GM19023 (cell line): ENCODE measurements at regions not wholly inside any gene's neighbourhood (a gene's known extent, or its start where the extent isn't known, plus 50 kb on each side); places are given as distances from the start of the nearest gene placed in this dataset.

ENCODE experiments used
- ATAC-seq: cut with Tn5 transposase; IDR thresholded peaks from one replicate; pipeline ENCODE4 v1.9.1; 2021; ENCODE audit warnings: mild to moderate bottlenecking, moderate library complexity; ENCODE audit not compliant: unreplicated experiment

DNA sequence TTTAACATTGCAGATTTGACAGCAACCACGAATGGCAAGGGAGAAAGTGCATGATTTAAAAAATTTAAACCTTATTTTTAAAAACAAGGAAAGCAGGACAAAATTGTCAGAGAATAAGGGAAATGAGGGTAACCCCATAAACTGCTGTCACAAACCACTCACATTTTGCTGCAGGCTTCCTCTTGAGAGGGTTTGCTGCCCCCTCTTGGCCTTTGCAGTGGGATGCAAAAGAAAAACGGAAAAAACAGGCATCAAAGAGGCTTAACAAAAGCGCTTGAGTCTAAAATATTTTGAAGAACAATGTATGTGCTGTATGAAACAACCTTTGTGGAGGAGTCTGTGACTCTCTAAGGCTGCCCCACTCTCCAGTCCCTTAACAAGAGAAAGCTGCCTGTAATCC is 91.6 kb downstream of the TMX3 start:
- no peak for ATAC-seq

DNA sequence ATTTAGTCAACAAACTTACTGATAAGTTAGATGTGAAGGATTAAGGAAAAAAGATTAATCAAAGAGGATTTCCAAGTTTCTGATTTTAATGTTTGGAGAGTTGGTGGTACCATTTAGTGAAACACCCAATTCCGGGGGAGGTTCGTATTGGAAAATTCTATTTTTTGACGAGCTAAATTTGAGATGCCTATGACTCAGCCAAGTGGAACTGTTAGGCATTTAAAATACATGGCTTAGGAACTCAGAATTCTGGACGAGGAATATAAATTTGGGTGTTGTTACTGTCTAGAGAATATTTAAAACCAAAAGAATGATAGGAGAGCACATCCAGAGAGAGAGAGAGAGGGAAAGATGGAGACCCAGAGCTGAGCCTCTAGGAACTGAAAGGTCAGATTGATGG is 103.6 kb downstream of the TMX3 start:
- ATAC-seq = no peak

DNA sequence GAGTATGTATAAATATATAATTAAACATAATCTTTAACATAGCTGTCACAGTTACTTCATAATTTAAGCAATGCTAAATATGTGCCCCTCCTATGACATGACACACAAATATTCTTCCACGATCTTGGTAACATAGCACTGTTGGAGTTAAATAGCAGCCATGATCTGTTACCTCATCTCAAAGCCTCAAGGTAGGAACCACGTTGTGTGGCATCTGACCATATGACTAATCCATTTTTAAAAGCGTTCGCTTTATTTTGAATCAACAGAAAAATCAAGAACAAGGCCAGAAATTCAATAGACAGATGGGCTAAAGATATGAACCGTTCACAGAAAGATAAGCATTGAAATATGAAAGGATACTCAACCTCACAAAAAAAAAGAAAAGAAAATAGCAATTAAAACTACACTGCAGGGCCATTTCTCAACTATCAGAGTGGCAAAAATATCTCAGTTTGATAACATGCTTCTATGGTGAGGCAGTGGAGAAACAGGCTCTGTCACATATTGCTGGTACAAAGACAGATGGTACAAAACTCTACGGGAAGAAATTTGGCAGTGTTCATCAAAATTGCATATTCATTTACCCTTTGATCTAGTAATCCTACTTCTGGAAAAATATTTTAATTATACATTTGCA is 105.9 kb downstream of the TMX3 start:
- ATAC-seq = no peak

DNA sequence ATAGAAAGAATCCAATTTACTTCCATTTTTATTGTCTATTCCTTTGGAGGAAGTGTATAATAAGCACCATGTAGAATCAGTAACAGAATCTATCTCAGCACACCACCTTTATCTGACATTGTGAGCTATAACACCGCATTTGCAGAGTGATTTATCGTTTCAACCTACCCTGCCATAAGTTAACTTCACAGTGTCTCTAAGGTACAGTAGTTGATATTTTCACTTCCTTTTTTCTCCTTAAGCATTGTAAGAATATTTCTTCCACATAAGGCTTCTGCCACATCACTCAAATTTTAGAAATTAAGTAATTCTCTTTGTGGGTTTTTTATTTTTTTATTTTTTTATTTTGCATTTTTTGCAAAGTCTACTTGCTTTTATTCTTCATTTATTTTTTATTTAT is 107.1 kb downstream of the TMX3 start:
- no peak for ATAC-seq

DNA sequence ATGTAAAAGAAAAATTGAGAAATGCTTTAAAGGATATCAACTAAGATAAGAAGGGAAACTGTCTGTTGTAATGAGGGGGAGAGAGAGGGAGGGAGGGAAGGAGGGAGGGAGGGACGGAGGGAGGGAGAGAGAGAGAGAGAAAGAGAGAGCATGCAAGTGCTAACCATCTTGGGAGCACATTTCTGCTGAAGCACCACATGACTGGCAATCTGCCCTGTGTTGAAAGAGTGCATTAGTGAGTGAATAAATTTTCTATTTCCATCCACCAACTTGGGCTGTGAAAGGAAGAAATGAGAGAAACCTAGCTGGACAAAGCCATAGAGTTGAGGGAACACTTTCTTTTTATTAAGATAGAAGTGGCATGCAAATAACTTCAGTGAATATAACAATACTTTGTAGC is 110.7 kb downstream of the TMX3 start:
- ATAC-seq = no peak

DNA sequence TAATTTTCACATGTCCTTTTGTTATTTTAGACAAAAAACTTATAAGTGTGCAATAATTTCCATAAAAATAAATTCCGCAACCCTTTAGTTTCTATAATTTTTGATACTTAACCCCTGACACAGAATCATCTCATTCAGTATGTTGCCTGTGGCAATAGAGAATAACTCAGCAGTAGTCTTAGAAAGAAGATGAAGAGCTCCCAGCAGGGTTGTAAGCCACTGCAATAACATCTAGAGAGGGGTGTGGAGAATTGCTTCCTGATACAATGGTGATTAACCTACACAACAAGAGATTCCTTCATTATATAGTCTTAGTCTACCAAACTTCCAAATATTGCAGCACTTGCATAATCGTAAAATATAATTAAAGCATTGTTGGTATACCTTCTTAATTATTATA is 118.9 kb downstream of the TMX3 start:
- no peak for ATAC-seq

DNA sequence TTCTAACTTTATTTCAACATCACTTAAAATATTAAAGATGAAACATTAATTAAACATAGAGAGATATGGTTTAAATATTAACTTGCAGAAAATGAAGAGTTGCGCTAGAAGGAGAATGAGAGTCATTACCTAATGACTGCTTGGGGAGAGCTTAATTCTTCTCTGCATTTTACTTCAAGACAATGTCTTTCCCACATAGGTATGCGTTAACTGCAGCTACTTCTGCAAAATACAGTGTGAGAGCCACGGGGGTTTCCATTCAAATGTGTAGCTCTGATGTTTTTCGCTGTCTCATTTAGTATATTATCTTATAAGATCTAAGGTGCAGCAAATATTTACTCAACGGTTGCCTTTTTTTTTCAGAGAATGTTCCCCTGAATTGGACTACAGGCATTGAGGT is 126.7 kb downstream of the TMX3 start:
- ATAC-seq = no peak

DNA sequence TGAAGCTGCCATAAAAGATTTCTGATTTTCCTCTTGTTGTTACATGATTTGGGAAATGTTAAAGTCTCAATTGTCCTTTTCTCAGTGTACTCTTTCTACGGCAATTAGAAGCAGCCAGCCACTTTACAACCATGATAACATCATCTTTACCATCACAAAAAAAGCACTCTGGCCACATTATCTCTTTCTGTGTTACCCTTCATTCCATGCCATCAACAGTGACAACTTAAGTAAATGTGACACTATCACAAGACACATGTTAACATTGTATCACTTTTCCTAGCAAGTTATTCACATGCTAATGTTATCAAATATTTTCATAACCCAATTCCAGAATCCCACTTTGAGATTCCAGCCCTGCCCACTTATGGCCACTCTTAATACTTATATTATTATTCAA is 131.2 kb downstream of the TMX3 start:
- ATAC-seq = no peak

DNA sequence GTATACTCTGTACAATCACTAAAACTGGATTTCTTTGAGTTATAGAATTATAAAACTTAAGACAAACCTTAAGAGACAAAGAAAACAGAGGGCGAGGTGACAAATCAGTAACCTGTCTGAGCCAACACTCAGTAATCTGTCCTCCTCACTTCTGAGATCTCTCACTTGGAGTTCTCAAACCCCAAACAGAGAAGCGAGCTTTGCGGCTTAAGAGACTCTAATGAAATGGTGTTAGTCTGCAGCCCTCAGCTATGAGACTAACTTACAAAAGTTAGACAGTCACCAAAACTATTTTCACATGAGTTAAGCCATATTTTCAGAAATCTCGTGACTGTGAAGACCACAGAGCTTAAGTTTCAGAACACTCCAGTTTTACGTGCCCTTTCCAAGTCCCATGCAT is 140.6 kb downstream of the TMX3 start:
- no peak for ATAC-seq

DNA sequence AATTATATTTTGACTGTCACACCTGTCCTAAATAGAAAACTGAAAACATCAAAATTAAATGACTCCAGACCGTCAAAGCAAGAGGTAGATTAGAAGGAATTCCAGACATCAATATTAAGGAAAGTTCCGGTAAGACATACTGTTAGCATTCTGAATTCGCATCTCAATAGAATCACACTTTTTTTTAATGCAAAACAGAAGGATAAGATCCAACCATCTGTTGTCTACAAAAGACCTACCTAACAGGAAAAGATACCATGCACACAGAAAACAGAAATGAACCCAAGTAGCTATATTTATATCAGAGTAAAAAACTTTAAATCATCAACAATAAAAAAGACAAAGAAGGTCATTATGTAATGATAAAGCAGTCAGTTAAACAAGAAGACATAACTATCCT is 145.0 kb downstream of the TMX3 start:
- no peak for ATAC-seq

DNA sequence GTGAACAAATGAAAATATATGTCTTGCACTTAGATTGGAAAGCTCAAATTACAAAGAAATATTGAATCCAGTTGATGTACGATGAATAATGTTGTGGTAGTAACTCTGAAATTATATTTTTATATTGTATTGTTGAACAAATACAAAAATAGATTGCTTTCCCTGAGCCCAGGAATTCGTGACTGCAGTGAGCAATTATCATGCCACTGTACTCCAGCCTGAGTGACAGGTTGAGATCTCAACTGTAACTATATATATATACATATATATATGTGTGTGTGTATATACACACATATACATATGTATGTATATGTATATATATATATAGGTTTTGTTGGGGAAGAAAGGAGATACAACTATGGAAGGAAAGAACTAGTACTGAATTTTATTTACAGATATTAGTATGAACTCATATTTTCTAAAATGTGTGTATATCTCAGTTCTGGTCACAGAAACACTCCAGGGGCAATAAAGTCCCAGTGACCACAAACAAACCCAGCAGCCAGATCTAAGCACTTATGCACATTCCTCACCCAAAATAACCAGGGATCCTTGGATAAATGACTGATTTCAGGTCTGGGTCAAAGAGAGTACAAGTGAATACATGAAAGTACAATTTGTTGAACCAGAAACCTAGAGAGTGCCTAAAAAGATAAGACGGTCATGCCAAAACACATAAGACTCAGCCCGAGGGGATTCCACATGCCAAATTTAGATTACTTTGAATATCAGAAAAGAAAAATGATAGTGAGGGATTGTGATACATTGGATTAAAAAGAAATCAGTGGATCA is 146.3 kb downstream of the TMX3 start:
- ATAC-seq = no peak

DNA sequence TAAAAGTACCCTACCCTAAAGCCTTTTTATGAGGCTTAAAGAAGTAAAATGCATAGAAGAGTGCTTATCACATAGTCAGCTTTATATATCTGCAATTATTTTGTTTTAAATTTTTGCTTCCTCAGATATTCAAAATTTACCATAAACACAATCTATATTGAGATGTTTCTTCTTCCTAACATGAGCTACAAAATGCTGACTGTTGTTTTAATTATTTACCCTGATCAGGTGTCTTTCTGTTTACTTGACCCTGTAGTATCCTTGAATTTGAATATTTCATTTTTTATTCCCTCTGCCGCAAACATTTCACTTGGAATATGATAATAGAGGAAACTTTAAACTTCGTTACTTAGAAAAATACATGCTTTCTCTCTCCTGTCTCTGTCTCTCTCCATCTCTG is 147.9 kb downstream of the TMX3 start:
- no peak for ATAC-seq

DNA sequence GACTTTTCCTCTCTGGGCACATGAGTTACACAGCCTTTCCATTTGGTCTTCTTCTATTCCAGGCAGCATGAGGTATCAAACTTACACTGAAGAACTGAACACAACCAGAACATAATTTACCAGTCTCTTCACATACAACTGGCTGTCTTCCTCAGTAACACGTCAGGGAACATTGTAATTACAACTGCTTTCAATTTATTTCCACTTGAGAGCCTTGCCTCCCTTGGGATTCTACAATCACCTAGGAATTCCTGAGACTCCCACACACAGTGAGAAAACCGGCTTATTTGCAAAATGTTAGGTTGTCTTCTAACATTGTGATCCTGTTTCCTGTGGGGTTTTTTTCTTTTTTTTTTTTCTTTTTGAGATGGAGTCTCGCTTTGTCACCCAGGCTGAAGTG is 149.9 kb downstream of the TMX3 start:
- ATAC-seq = no peak

DNA sequence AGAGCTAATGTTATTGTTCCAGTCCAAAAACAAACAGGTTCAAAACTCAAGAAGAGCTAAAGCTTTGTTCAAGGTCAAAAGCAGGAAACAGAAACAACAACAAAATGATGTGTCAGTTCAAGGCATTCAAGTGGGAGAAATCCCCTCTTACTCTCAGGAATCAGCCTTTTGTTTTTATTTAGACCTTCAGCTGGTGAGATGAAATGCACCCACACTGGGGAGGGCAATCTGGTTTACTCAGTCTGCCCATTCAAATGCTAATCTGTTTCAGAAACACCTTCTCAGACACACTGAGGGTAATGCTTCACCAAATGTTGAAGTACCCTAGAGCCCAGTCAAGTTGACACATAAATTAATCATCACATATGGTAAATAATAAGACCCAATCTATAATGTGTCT is 150.6 kb downstream of the TMX3 start:
- ATAC-seq = no peak

DNA sequence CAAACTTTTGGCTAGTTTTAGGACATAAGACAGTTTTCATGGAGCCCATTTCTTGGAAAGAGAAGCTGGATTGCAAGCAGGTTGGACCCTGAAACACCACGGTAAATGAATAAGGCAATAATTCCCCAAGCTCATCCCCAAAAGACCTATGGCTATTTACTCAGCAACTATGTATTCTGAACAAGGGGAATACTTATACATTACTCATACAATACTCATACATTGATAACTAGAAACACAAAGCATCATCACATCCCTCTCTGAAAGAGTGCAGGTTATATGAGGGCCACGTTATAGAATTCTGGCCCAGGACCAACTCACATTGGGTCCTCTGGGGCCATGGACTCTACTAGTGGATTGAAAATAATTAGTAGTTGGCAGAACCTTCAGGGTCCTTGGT is 154.8 kb downstream of the TMX3 start:
- ATAC-seq = no peak

DNA sequence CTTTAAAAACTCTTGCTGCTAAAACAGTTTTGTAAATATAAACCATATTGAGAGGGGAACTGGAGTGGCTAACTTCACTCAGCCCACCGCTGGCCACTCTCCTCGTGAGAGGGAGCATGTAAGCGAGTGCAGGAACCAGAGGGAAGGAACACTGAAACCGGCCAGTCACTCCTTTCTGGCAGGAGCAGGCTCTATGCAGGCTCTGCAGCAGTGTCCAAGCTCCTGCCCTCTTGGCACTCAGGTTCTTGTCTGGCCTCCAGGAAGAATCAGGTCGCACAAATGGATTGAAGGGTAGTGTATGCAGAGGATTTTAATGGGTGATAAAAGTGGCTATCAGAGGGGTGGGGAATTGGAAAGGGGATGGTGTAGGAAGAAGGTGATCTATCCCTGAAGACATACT is 157.7 kb downstream of the TMX3 start:
- no peak for ATAC-seq

DNA sequence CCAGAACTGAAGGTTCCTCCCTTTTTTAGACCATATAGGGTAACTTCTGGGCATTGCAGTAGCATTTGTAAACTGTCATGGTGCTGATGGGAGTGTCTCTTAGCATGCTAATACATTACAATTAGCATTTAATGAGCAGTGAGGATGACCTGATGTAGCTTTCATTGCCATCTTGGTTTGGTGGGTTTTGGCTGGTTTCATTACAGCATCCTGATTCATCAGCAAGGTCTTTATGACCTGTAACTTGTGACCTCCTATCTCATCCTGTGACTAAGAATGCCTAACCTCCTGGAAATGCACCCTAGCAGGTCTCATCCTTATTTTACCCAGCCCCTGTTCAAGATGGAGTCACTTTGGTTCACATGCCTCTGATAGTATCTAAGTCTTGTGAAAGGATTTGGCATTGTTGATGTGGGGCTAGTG is 159.0 kb downstream of the TMX3 start:
- no peak for ATAC-seq

DNA sequence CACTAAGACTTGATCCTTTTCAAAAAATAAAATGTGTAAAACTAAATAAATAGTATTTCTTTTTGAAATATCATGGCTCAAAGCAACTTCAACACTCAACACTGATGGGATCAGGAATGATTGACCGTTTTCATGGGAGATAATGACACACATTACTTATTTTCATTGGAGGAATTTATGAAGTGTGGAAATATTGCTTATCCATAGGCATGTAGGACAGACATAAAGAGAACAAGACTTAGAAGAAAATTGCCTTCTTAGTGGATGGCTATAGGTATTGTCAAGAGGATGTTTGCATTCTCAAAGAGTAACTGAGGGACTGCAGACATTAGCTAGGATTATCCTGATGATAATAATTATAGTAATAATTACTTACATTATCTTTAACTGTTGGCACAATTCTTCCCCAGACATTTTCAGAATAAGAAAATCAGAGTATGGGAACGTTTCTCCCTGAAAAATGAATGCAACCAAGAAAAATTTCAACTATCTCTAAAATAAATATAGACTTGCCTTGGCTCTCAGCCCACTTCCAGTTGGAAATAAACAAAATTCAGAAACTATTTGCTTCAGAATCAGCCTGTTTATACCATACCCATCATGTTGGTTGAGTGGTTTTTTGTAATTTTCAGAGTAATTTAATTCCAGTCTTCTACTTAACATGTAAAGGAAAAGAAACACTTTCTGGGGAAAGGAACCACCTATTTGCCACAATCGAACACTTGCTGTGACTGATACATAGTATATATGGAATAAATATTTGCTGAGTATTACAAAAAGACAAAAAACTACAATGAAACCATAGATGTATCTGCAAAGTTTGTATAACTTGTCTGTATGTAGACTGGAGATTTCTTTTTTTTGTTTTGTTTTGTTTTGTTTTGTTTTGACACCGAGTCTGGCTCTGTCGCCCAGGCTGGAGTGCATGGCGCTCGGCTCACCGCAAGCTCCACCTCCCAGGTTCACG is 165.7 kb downstream of the TMX3 start:
- ATAC-seq = no peak

DNA sequence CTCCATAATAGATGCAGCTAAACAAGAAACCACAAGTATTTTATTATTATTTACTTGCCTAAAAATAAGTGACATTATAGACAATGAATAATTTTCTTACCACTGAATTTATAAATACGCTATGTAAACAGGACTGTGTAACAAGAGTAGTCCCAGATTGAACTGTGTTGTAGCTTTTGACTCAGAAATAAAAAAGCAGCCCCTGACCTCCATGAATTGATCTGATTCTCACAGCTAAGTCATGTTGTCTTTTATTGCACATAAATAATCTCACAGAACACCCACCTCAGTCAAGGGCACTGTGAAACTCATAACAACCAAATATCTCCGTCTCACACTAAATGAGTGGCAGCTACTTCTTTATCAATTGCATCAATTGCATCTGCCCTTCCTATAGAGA is 171.6 kb downstream of the TMX3 start:
- ATAC-seq = no peak

DNA sequence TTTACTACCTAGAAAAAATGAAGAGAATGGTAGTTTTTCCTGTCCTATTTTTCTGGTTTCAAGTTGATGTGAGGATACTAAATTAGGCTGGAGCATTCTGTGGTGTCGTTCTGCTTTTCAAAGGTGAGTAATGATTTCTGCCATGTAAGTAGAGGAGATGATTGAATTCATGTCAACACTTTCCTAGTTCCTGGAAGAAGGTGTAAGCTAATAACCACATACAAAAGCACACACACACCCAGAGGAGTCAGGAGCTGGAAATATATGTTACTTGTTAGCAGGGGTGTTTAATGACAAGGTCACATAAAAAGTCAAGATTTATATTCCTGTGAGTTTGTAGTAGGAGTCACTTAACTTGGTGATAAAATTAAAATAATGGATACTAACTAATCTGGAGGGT is 172.1 kb downstream of the TMX3 start:
- ATAC-seq = no peak

DNA sequence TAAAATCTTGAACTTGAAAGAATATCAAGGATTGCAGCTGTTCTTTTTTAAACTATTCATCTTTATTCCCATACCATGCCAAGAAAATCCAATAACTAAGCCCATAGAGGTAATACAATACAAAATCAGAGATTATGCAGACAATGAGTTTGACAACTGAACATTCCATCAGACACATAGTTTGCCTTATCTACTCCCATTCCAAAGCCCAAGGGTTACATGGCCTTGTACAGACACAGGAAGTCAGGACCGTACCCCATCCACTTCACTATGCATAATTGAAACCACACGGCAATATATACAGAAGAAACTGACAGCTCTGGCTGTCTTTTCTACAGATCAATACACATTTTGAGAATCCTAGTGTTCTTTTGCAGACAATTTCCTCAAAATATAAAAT is 181.3 kb downstream of the TMX3 start:
- ATAC-seq = no peak
